Neural cell (in vitro differentiated cells): ENCODE measurements at regions not wholly inside any gene's neighbourhood (a gene's known extent, or its start where the extent isn't known, plus 50 kb on each side); places are given as distances from the start of the nearest gene placed in this dataset.

Experiments used
- CTCF ChIP-seq: fragments of 450-650 bp; IDR thresholded peaks from 2 replicates; pipeline ENCODE4 v1.5.1; 2014; ENCODE audit warnings: antibody characterized with exemption, mild to moderate bottlenecking, moderate library complexity; ENCODE audit not compliant: poor library complexity, severe bottlenecking
- EP300 ChIP-seq: fragments of 450-650 bp; conservative IDR thresholded peaks from 2 replicates; pipeline ENCODE4 v1.6.1; 2014; ENCODE audit warnings: antibody characterized with exemption, mild to moderate bottlenecking, moderate library complexity; ENCODE audit not compliant: poor library complexity, severe bottlenecking
- POLR2AphosphoS5 ChIP-seq: IDR thresholded peaks from 2 replicates; pipeline ENCODE4 v1.6.1; 2012
- REST ChIP-seq: IDR thresholded peaks from 2 replicates; pipeline ENCODE4 v1.6.1; 2012; ENCODE audit warnings: borderline replicate concordance
- SMC3 ChIP-seq: fragments of 450-650 bp; conservative IDR thresholded peaks from 2 replicates; pipeline ENCODE4 v1.6.1; 2014; ENCODE audit warnings: antibody characterized with exemption, mild to moderate bottlenecking, moderate library complexity; ENCODE audit not compliant: poor library complexity

DNA sequence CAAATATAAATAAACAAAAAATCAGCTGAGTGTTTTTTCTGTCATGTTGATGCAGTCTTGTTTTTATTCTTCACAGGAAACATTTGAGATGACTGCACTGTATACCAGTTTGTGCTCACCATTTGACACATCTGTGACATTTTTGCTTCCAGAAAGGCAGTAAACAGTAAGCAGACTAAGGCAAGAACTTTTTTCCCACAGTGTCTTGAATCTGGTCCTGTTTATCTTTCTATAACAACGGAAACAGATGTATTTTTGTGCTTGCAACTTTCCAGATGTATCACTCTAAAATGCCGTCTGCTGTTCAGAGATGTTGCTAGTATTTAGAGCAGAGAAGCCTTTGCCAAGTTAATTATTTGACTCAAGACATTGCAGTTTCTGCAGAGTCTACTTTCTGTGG is 105.5 kb downstream of the ZC3H11B start:
- TF ChIP-seq CTCF (no peak), SMC3 (no peak), EP300 (no peak), REST (no peak), POLR2AphosphoS5 (no peak)
